AG10803 (cell line): ENCODE measurements at regions not wholly inside any gene's neighbourhood (a gene's known extent, or its start where the extent isn't known, plus 50 kb on each side); places are given as distances from the start of the nearest gene placed in this dataset.

ENCODE experiments used
- DNase-seq: peaks from one replicate; pipeline ENCODE4 v3.0.0; 2010; ENCODE audit warnings: low read depth
- H3K4me3 ChIP-seq: 2 replicates; pipeline ENCODE4 v1.5.1; 2011; ENCODE audit warnings: mild to moderate bottlenecking, low read length, control low read depth
- TF ChIP-seq, protein P1 (sequence below): conservative IDR thresholded peaks from 2 replicates; pipeline ENCODE4 v1.5.1; 2011; ENCODE audit warnings: mild to moderate bottlenecking, low read length, control low read depth, inconsistent platforms

DNA sequence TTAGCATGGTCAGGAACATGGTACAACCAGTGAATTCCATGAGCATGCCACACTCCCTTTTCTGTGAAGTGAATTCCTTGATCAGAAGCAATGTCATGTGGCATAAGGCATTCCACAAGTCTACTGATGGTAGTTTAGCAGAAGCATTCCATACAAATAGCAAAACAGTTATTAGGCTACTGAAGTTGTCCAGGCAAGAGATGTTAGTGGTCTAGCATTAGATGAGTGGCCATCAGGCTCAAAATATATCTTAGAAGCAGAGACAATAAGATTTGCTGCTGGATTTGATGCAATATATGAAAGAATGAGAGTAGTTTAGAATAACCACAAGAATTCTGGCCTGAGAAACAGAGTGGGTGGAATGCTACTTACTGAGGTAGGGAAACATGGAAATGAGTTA is 355.3 kb upstream of the NRXN1 start:
- H3K4me3 ChIP-seq = no peak overlapping the region
- TF ChIP-seq, protein P1, sequence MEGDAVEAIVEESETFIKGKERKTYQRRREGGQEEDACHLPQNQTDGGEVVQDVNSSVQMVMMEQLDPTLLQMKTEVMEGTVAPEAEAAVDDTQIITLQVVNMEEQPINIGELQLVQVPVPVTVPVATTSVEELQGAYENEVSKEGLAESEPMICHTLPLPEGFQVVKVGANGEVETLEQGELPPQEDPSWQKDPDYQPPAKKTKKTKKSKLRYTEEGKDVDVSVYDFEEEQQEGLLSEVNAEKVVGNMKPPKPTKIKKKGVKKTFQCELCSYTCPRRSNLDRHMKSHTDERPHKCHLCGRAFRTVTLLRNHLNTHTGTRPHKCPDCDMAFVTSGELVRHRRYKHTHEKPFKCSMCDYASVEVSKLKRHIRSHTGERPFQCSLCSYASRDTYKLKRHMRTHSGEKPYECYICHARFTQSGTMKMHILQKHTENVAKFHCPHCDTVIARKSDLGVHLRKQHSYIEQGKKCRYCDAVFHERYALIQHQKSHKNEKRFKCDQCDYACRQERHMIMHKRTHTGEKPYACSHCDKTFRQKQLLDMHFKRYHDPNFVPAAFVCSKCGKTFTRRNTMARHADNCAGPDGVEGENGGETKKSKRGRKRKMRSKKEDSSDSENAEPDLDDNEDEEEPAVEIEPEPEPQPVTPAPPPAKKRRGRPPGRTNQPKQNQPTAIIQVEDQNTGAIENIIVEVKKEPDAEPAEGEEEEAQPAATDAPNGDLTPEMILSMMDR = no peak
- DNase-seq = peak; percentile 48

DNA sequence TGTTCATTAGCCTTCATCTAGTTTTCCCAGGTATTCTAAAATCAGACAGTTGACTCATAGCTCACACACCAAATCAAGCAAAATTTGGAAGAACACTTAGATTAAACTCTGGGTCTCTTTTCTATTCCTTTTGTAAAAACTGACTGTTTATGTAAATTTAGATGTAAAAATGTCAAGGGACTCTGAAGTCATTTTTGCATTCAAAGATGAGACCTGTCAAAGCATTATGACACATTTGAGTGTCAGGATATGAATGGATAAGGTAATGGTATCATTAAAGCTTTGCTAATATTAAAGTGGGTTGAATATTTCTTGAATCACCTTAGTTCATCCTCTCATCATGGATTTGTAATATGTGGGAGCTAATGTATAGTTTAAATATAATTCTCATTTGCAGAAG is 348.1 kb upstream of the NRXN1 start:
- TF ChIP-seq, protein P1 = no peak
- no peak for DNase-seq
- H3K4me3 ChIP-seq = no peak overlapping the region

DNA sequence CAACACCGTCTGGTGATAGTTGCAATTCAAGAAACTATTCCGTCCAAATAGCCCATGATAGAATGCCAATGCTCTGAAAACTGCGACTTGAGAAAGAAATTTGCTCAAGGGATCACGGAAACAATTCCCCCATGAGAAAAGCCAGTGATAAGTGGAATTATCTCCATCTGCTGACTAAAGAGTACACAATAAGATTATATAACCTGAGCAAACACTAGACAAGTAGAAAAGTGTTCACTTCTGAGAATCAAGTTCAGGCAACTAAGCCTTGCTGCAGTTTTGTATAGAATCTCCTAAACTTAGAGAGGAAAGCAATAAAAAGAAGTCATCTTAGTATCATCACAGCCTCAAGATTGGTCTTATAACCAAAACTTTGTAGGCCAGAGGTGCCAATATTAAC is 336.3 kb upstream of the NRXN1 start:
- DNase-seq = no peak
- TF ChIP-seq, protein P1 = no peak
- no peak overlapping the region for H3K4me3 ChIP-seq

DNA sequence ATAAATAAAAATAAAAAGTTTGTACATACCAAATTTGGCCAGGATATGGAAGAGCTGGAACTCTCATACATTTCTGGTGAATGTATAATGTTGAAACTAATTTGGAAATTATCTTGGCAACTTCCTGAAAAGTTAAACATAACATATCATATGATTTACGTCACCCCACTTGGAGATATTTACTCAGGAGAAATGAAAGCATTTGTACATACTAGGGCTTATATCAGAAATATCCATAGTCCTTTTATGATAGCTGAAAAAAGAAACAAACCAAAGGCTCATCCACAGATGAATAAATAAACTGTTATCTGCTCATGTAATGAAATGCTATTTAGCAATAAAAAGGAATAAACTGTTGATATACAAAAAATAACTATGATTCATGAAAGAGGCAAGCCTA is 318.2 kb upstream of the NRXN1 start:
- no peak overlapping the region for H3K4me3 ChIP-seq
- DNase-seq = no peak
- TF ChIP-seq, protein P1 = no peak

DNA sequence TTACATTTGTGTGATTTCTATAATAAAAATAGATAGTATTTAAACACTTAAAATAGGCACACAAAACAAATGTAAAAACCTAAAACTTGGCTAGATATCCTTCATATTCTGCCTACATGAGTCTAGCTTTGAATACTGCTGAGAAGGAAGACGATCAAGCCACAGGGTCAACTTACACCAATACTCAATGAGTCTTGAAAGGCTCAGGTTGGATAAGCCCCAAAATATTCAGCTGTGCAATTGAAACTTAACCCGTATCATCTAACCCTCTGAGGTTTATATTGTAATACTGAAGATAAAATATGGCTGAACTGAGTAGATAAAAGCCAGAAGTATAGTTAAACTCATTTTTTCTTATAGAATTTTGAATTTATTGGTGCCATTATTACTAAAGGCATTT is 313.0 kb upstream of the NRXN1 start:
- DNase-seq = no peak
- TF ChIP-seq, protein P1 = no peak
- H3K4me3 ChIP-seq = no peak overlapping the region

DNA sequence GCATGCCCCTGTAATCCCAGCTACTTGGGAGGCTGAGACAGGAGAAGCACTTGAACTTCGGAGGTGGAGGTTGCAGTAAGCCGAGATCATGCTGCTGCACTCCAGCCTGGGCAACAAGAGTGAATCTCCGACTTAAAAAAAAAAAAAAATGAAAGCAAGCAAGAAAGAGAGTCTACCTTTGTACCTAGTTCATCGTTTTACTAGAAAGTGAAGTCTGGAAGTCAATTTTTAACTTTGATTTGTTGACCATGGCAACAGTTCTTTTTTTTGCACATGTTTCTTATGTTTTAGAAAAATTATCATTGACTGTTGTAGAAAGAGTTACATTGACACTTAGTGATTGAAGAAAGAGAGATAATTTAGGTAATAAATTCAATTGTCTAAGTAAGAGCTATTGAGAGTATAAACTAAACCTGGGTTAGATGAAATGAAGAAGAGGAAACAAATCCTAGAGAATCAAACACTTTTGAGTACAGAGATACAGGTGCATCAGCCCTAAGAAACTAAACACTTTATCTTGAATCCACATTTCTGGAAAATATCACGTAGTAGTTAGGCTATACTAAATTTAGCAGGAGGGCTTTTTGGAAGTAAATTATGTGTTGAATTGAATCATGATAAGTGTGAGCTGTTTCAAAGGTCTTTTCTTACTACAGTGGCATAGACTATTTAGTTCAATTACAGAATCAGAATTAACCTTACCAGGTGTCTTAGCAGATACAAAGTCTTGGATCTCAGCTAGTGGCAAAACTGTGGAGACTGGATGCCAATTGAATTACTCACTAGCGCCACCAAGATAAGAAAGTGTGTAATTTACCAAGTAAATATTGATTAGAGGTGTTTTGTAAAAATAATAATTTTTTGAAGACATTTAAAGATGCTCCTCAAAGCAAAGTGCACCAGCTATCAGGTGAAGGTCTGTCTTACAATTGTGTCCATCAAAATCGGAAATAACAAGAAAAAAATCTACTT is 303.4 kb upstream of the NRXN1 start:
- no peak for DNase-seq
- no peak overlapping the region for H3K4me3 ChIP-seq
- TF ChIP-seq, protein P1 = no peak

DNA sequence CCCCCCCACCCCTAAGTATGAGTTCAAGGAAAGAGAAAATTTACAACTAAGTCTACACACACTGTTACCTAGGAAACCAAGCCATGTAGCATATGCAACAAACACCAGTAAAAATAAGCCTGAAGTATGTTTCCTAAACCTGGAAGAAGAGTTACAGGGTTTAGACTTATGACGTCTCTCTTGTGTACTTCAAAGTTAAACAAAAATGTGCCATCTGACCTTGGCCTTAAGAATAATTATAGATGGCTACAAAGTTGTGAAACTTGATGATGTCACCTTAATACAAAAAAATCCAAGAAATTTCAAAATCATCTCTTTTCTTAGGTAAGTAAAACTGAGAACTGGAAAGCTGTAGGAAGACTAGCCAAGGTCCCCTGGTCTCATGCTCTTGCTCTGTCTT is 297.6 kb upstream of the NRXN1 start:
- TF ChIP-seq, protein P1 = no peak

More for the DNA sequence above, 297.6 kb upstream of the NRXN1 start:
- DNase-seq = no peak
- H3K4me3 ChIP-seq = no peak overlapping the region
